ENCODE measurements at regions not wholly inside any gene's neighbourhood (a gene's known extent, or its start where the extent isn't known, plus 50 kb on each side); places are given as distances from the start of the nearest gene placed in this dataset.
"Not testable (repeated sequence)": the region's sequence is repeated elsewhere in the genome, so short reads cannot be mapped to it uniquely, and the experiment has no call there.

- DNase-seq (ENCODE audit: low spot score): no peak
Observed at GRCh38 chr20:24418731-24419130, 50.7 kb upstream of the SYNDIG1 start.

GRCh38 chr20:24417485-24417884 lies 51.9 kb upstream of the SYNDIG1 start:
- DNase-seq (ENCODE audit: low spot score): no peak

GRCh38 chr20:24415444-24415843 lies 54.0 kb upstream of the SYNDIG1 start:
- DNase-seq (ENCODE audit: low spot score): not testable (repeated sequence)

GRCh38 chr20:24411834-24412216 lies 57.6 kb upstream of the SYNDIG1 start:
- DNase-seq (ENCODE audit: low spot score): no peak

GRCh38 chr20:24411003-24411833 lies 58.2 kb upstream of the SYNDIG1 start:
- no peak for DNase-seq (ENCODE audit: low spot score)

- no peak for DNase-seq (ENCODE audit: low spot score)
Observed at GRCh38 chr20:24407151-24407550, 62.3 kb upstream of the SYNDIG1 start.

GRCh38 chr20:24406750-24407149 lies 62.7 kb upstream of the SYNDIG1 start:
- no peak for DNase-seq (ENCODE audit: low spot score)

GRCh38 chr20:24406251-24406650 lies 63.2 kb upstream of the SYNDIG1 start:
- no peak for DNase-seq (ENCODE audit: low spot score)

GRCh38 chr20:24405810-24406209 lies 63.6 kb upstream of the SYNDIG1 start:
- no peak for DNase-seq (ENCODE audit: low spot score)

GRCh38 chr20:24403406-24403805 lies 66.0 kb upstream of the SYNDIG1 start:
- DNase-seq (ENCODE audit: low spot score): no peak

GRCh38 chr20:24402188-24402587 lies 67.2 kb upstream of the SYNDIG1 start:
- DNase-seq (ENCODE audit: low spot score): no peak

- no peak for DNase-seq (ENCODE audit: low spot score)
Observed at GRCh38 chr20:24395151-24395550, 74.3 kb upstream of the SYNDIG1 start.

- DNase-seq (ENCODE audit: low spot score): no peak
Observed at GRCh38 chr20:24393903-24394302, 75.5 kb upstream of the SYNDIG1 start.

GRCh38 chr20:24392612-24393011 lies 76.8 kb upstream of the SYNDIG1 start:
- DNase-seq (ENCODE audit: low spot score): no peak

- no peak for DNase-seq (ENCODE audit: low spot score)
Observed at GRCh38 chr20:24389686-24390085, 79.7 kb upstream of the SYNDIG1 start.

GRCh38 chr20:24388828-24389380 lies 80.5 kb upstream of the SYNDIG1 start:
- DNase-seq (ENCODE audit: low spot score): no peak

- DNase-seq (ENCODE audit: low spot score): no peak
Observed at GRCh38 chr20:24385547-24385946, 83.9 kb upstream of the SYNDIG1 start.

- no peak for DNase-seq (ENCODE audit: low spot score)
Observed at GRCh38 chr20:24384865-24385264, 84.6 kb upstream of the SYNDIG1 start.

GRCh38 chr20:24382743-24383142 lies 86.7 kb upstream of the SYNDIG1 start:
- DNase-seq (ENCODE audit: low spot score): no peak

- no peak for DNase-seq (ENCODE audit: low spot score)
Observed at GRCh38 chr20:24382331-24382730, 87.1 kb upstream of the SYNDIG1 start.

- DNase-seq (ENCODE audit: low spot score): no peak
Observed at GRCh38 chr20:24381886-24382285, 87.5 kb upstream of the SYNDIG1 start.

GRCh38 chr20:24379484-24379927 lies 89.9 kb upstream of the SYNDIG1 start:
- DNase-seq (ENCODE audit: low spot score): peak; percentile 14

- DNase-seq (ENCODE audit: low spot score): no peak
Observed at GRCh38 chr20:24378661-24379483, 90.6 kb upstream of the SYNDIG1 start.

Data from hepatic stellate cell (primary cell).